Loucy (cell line): ENCODE measurements at regions not wholly inside any gene's neighbourhood (a gene's known extent, or its start where the extent isn't known, plus 50 kb on each side); places are given as distances from the start of the nearest gene placed in this dataset.

Source experiments
- H2AFZ ChIP-seq: fragments of 200-600 bp; sonication (generic); 2 replicates; pipeline ENCODE4 v1.6.0; 2016; ENCODE audit warnings: antibody characterized with exemption, mild to moderate bottlenecking, low read length, moderate library complexity
- H3F3A ChIP-seq: fragments of 200-600 bp; 2 replicates; pipeline ENCODE4 v1.6.0; 2016; ENCODE audit warnings: antibody characterized with exemption, low read depth, mild to moderate bottlenecking
- H3K27me3 ChIP-seq: fragments of 200-600 bp; sonication (generic); 2 replicates; pipeline ENCODE4 v1.6.1; 2014; ENCODE audit warnings: low read length, mild to moderate bottlenecking; ENCODE audit not compliant: insufficient read depth, poor library complexity, severe bottlenecking
- H3K36me3 ChIP-seq: fragments of 200-600 bp; sonication (generic); 2 replicates; pipeline ENCODE4 v1.6.1; 2016; ENCODE audit warnings: low read length; ENCODE audit not compliant: insufficient read depth
- H3K4me1 ChIP-seq: fragments of 200-600 bp; sonication (generic); 2 replicates; pipeline ENCODE4 v1.5.1; 2014; ENCODE audit warnings: low read length, mild to moderate bottlenecking; ENCODE audit not compliant: insufficient read depth, poor library complexity, severe bottlenecking
- H3K4me2 ChIP-seq: fragments of 200-600 bp; sonication (generic); 2 replicates; pipeline ENCODE4 v1.6.0; 2014; ENCODE audit warnings: antibody characterized with exemption, low read length, low read depth, mild to moderate bottlenecking; ENCODE audit not compliant: poor library complexity, severe bottlenecking
- H3K4me3 ChIP-seq: fragments of 200-600 bp; sonication (generic); 2 replicates; pipeline ENCODE4 v1.5.1; 2014; ENCODE audit warnings: low read length, mild to moderate bottlenecking, mixed read lengths; ENCODE audit not compliant: poor library complexity, severe bottlenecking
- H3K79me2 ChIP-seq: fragments of 200-600 bp; sonication (generic); 2 replicates; pipeline ENCODE4 v1.6.1; 2014; ENCODE audit warnings: low read length; ENCODE audit not compliant: insufficient read depth
- H3K9ac ChIP-seq: fragments of 200-600 bp; sonication (generic); 2 replicates; pipeline ENCODE4 v1.6.0; 2014; ENCODE audit warnings: mild to moderate bottlenecking, low read depth, low read length, moderate library complexity; ENCODE audit not compliant: poor library complexity, severe bottlenecking
- H3K9me2 ChIP-seq: fragments of 200-600 bp; sonication (generic); replicated peaks from 2 replicates; pipeline ENCODE4 v1.6.1; 2016; ENCODE audit warnings: low read depth, low read length, mixed read lengths
- H3K9me3 ChIP-seq: fragments of 200-600 bp; sonication (generic); 2 replicates; pipeline ENCODE4 v1.6.1; 2014; ENCODE audit warnings: mild to moderate bottlenecking, antibody characterized with exemption, low read length, low read depth; ENCODE audit not compliant: insufficient read depth
- H4K20me1 ChIP-seq: fragments of 200-600 bp; sonication (generic); 2 replicates; pipeline ENCODE4 v1.6.0; 2014; ENCODE audit warnings: antibody characterized with exemption, low read length, mild to moderate bottlenecking; ENCODE audit not compliant: insufficient read depth, poor library complexity, severe bottlenecking
- EZH2phosphoT487 ChIP-seq: fragments of 200-600 bp; IDR thresholded peaks from 2 replicates; pipeline ENCODE4 v1.6.1; 2018; ENCODE audit warnings: antibody characterized with exemption, mild to moderate bottlenecking, moderate library complexity, borderline replicate concordance
- TF ChIP-seq, protein P1 (sequence below): fragments of 200-600 bp; sonication (generic); conservative IDR thresholded peaks from 2 replicates; pipeline ENCODE4 v1.5.1; 2014; ENCODE audit warnings: mild to moderate bottlenecking, antibody characterized with exemption, low read length

DNA sequence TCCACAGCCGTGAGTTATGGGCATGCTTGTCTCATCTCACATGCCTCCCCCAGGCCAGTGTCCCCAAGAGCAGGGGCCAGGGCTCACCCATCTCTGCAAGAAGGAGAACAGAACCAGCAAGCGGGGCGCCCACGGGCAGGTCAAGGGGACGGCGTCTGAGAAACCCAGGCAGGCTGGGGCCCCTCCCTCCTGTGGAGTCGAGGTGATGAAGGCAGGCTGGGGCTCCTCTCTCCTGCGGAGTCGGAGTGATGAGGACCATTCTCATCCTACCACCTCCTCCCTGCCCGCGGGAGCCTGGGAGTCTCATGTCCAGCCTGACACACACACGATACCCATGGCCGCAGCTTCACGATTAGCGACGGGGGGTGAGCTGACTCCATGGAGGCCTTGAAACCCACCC lies 141.9 kb downstream of the CTTN start:
- H3K36me3 ChIP-seq: no peaks in the 10 kb centered on the region
- H2AFZ ChIP-seq: no peak overlapping the region
- H3K4me1 ChIP-seq: no peaks in the 10 kb centered on the region
- no peaks in the 10 kb centered on the region for H4K20me1 ChIP-seq
- peaks cover 21% of the 10 kb centered on the region; the same call in 1 of the 2 replicates for H3K9me3 ChIP-seq
- H3K9me2 ChIP-seq: no peaks in the 10 kb centered on the region
- TF ChIP-seq, protein P1, sequence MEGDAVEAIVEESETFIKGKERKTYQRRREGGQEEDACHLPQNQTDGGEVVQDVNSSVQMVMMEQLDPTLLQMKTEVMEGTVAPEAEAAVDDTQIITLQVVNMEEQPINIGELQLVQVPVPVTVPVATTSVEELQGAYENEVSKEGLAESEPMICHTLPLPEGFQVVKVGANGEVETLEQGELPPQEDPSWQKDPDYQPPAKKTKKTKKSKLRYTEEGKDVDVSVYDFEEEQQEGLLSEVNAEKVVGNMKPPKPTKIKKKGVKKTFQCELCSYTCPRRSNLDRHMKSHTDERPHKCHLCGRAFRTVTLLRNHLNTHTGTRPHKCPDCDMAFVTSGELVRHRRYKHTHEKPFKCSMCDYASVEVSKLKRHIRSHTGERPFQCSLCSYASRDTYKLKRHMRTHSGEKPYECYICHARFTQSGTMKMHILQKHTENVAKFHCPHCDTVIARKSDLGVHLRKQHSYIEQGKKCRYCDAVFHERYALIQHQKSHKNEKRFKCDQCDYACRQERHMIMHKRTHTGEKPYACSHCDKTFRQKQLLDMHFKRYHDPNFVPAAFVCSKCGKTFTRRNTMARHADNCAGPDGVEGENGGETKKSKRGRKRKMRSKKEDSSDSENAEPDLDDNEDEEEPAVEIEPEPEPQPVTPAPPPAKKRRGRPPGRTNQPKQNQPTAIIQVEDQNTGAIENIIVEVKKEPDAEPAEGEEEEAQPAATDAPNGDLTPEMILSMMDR: no peak
- no peak for TF ChIP-seq EZH2phosphoT487
- H3K27me3 ChIP-seq: no peaks in the 10 kb centered on the region
- H3K9ac ChIP-seq: no peak overlapping the region
- no peaks in the 10 kb centered on the region for H3F3A ChIP-seq
- H3K4me3 ChIP-seq: no peak overlapping the region
- no peaks in the 10 kb centered on the region for H3K79me2 ChIP-seq
- no peak overlapping the region for H3K4me2 ChIP-seq

DNA sequence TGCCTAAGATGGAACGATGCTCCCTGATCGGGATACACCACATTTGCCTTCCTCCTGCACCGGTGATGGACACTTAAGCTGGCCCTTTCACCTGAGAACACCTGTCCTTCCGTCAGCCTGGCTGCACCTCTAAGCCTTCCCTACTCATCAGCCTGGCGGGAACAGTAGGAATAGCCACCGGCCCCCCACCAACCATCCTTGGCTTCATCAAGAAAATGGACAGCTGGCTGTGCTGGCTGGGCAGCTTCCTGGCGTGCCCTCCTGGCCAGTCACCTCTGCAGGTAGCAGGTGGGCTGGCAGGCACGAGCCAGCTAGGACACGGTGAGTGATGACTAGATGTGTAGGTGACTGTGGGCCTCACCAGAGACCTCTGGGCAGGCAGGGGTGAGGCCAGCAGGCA lies 142.8 kb downstream of the CTTN start:
- Histone ChIP-seq H3K4me3 (no peak overlapping the region), H2AFZ (no peak overlapping the region), H3F3A (no peaks in the 10 kb centered on the region), H3K9me2 (no peaks in the 10 kb centered on the region), H3K4me2 (no peak overlapping the region), H4K20me1 (no peaks in the 10 kb centered on the region), H3K4me1 (no peaks in the 10 kb centered on the region), H3K9ac (no peak overlapping the region), H3K79me2 (no peaks in the 10 kb centered on the region), H3K9me3 (peaks cover 14% of the 10 kb centered on the region; the same call in 1 of the 2 replicates), H3K27me3 (no peaks in the 10 kb centered on the region), H3K36me3 (no peaks in the 10 kb centered on the region)
- no peak for TF ChIP-seq EZH2phosphoT487
- TF ChIP-seq, protein P1: no peak

GRCh38 chr11:70541699-70542098 lies 143.4 kb downstream of the CTTN start:
- TF ChIP-seq, protein P1: no peak
- no peak for TF ChIP-seq EZH2phosphoT487
- no peaks in the 10 kb centered on the region for H3K27me3 ChIP-seq
- no peak overlapping the region for H2AFZ ChIP-seq

More at GRCh38 chr11:70541699-70542098, 143.4 kb downstream of the CTTN start:
- Histone ChIP-seq H3K4me3 (no peak overlapping the region), H3K79me2 (no peaks in the 10 kb centered on the region), H4K20me1 (no peaks in the 10 kb centered on the region), H3K4me1 (no peaks in the 10 kb centered on the region), H3K36me3 (no peaks in the 10 kb centered on the region), H3K9me2 (no peaks in the 10 kb centered on the region), H3K9ac (no peak overlapping the region), H3K9me3 (peaks cover 14% of the 10 kb centered on the region; the same call in 1 of the 2 replicates), H3K4me2 (no peak overlapping the region), H3F3A (no peaks in the 10 kb centered on the region)
